ENCODE measurements at regions not wholly inside any gene's neighbourhood (a gene's known extent, or its start where the extent isn't known, plus 50 kb on each side); places are given as distances from the start of the nearest gene placed in this dataset.

DNA sequence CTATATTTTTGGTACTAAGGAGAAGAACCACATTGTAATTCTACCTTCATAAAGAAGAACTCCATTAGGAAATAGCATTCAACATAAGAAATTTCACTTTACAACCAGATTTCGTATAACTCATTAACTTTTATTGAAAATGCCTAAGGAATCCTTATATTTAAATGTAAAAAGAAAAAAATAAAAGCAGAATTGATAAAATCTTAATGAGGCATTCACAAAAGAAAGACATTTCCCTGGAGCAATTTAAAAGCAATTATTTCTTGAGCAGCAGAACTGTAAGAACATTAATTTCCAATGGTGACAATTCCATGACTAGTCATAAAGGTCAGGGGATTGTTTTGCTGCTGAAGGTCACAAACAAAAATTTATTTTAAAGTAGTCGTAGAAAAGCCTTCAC is 1192.8 kb upstream of the TMEM132C start:
- Histone ChIP-seq H2BK120ac (replicated peaks; ENCODE audit: low read depth, low read length) (no peak overlapping the region), H2BK15ac (ENCODE audit: low read length) (no peak overlapping the region), H4K5ac (ENCODE audit: insufficient read length, low read depth, low read length) (no peak overlapping the region), H2BK20ac (ENCODE audit: low read length) (no peak overlapping the region), H3K4ac (replicated peaks; ENCODE audit: insufficient read length, low read depth, low read length) (no peak overlapping the region), H4K20me1 (replicated peaks in 1 of 2; ENCODE audit: control insufficient read depth in 1 of 2, insufficient read depth in 2 of 2, low read length in 2 of 2) (no peaks in the 10 kb centered on the region), H3K4me3 (ENCODE audit: extremely low read depth in 1 of 4, insufficient read depth in 2 of 4, low read depth in 3 of 4, low read length in 4 of 4) (no peak overlapping the region), H4K8ac (ENCODE audit: extremely low read depth, insufficient read depth, low read length) (no peak overlapping the region), H4K91ac (replicated peaks; ENCODE audit: insufficient read length, low read length) (no peak overlapping the region), H2BK5ac (ENCODE audit: low read depth, low read length) (no peak overlapping the region), H3K14ac (ENCODE audit: insufficient read length) (no peak overlapping the region), H2AK5ac (ENCODE audit: low read depth, low read length) (no peak overlapping the region), H2BK12ac (ENCODE audit: low read depth, low read length) (no peak overlapping the region), H3K36me3 (ENCODE audit: control insufficient read depth in 2 of 4, insufficient read depth in 4 of 4, low read length in 3 of 4) (no peaks in the 10 kb centered on the region), H2AFZ (ENCODE audit: low read length) (no peak overlapping the region), H3K56ac (replicated peaks; ENCODE audit: insufficient read length, low read depth, low read length) (no peak overlapping the region), H3K4me2 (ENCODE audit: insufficient read depth in 1 of 2, low read depth in 2 of 2, low read length in 2 of 2) (no peak overlapping the region), H3K9me3 (ENCODE audit: insufficient read depth in 2 of 2, low read depth in 1 of 2, low read length in 1 of 2) (no peaks in the 10 kb centered on the region), H3K79me1 (ENCODE audit: low read depth, low read length) (no peaks in the 10 kb centered on the region), H3K18ac (ENCODE audit: extremely low read depth, low read length) (no peak overlapping the region), H3K23me2 (ENCODE audit: low read depth, low read length) (no peaks in the 10 kb centered on the region), H3K4me1 (replicated peaks in 1 of 4; ENCODE audit: control insufficient read depth in 3 of 4, insufficient read depth in 4 of 4, low read length in 3 of 4) (no peaks in the 10 kb centered on the region), H3K27ac (ENCODE audit: low read depth, low read length) (no peak overlapping the region), H3K27me3 (replicated peaks in 1 of 4; ENCODE audit: control insufficient read depth in 3 of 4, extremely low read depth in 1 of 4, insufficient read depth in 3 of 4, low read length in 3 of 4) (no peaks in the 10 kb centered on the region), H3K9ac (replicated peaks in 1 of 4; ENCODE audit: extremely low read depth in 1 of 4, low read depth in 3 of 4, low read length in 3 of 4) (no peak overlapping the region), H3K23ac (ENCODE audit: insufficient read length) (no peak overlapping the region), H3K79me2 (ENCODE audit: control insufficient read depth in 1 of 2, insufficient read depth in 2 of 2, low read length in 2 of 2) (no peaks in the 10 kb centered on the region)
- TF ChIP-seq SP1 (IDR thresholded peaks at IDR 0.05; ENCODE audit: low read depth, low read length) = no peak
- TF ChIP-seq NRF1 (IDR thresholded peaks at IDR 0.05; ENCODE audit: low read depth, low read length) = no peak
- no peak for TF ChIP-seq EZH2 (IDR thresholded peaks at IDR 0.05; ENCODE audit: low read depth, low read length, severe bottlenecking)
- no peak for TF ChIP-seq SIRT6 (IDR thresholded peaks at IDR 0.05; ENCODE audit: low read length)
- no peak for TF ChIP-seq JUND (IDR thresholded peaks at IDR 0.05; ENCODE audit: low read length)
- TF ChIP-seq NANOG (IDR thresholded peaks at IDR 0.05; ENCODE audit: insufficient read depth, low read depth, low read length, poor library complexity, severe bottlenecking) = no peak
- no peak for TF ChIP-seq CBX5 (IDR thresholded peaks at IDR 0.05; ENCODE audit: low read depth, low read length)
- CTCF ChIA-PET (ENCODE audit: partially characterized antibody) = interaction anchor here (0.7 kb wide), 1 partner anchor 281 kb away, joined by 4 read pairs; no protein-coding TSS in a partner anchor
- FAIRE-seq (no peak), DNase-seq (ENCODE audit: low read depth in 1 of 2, low spot score in 2 of 2) (no peak)
- 97% methylated on average over 2 of the region's 2 CpGs; no CpG with 5 or more reads in 1 of the 2 experiments for WGBS, 2 experiments (ENCODE audit: extremely low coverage in 1 of 2, insufficient coverage in 1 of 2, insufficient read length in 1 of 2, insufficient replicate concordance in 2 of 2, low coverage in 1 of 2, low lambda C conversion rate in 2 of 2, missing lambda C conversion rate in 1 of 2)
- POLR2A ChIA-PET (ENCODE audit: partially characterized antibody) = no interaction called here
